ENCODE measurements at regions not wholly inside any gene's neighbourhood (a gene's known extent, or its start where the extent isn't known, plus 50 kb on each side); places are given as distances from the start of the nearest gene placed in this dataset.

GRCh38 chr13:111556496-111556895 lies 236.1 kb downstream of the TEX29 start:
- Histone ChIP-seq H3K27me3 (peaks cover 0 to 43% (median 6%) of the 10 kb centered on the region in 9 donors), H3K36me3 (no peaks in the 10 kb centered on the region), H3K4me1 (no peaks in the 10 kb centered on the region), H3K4me3 (no peak overlapping the region), H3K9me3 (peaks cover 0 to 4% (median 0%) of the 10 kb centered on the region in 12 donors), H3K27ac (no peak overlapping the region)
- intact Hi-C loops (cut with DNase I), result no loop called here
- WGBS, 4 donors, result 82 to 91% (median 88%) methylated on average over 13 of the region's 13 CpGs
- ATAC-seq, result no peak
- no peak for DNase-seq
- TF ChIP-seq POLR2A (IDR thresholded peaks at IDR 0.05) (no peak), CTCF (IDR thresholded peaks at IDR 0.05) (no peak)

- DNase-seq, result no peak
- H3K36me3 ChIP-seq, result no peaks in the 10 kb centered on the region
- 83 to 87% (median 86%) methylated on average over 18 to 19 of the region's 19 CpGs for WGBS, 4 donors
- peaks cover 0 to 48% (median 8%) of the 10 kb centered on the region in 9 donors for H3K27me3 ChIP-seq
- no peak overlapping the region for H3K27ac ChIP-seq
- intact Hi-C loops (cut with DNase I), result no loop called here
- H3K9me3 ChIP-seq, result no peaks in the 10 kb centered on the region
- no peaks in the 10 kb centered on the region for H3K4me1 ChIP-seq
- no peak for ATAC-seq
- H3K4me3 ChIP-seq, result no peak overlapping the region
- no peak for TF ChIP-seq POLR2A (IDR thresholded peaks at IDR 0.05)
- no peak for TF ChIP-seq CTCF (IDR thresholded peaks at IDR 0.05)
Measured at GRCh38 chr13:111557921-111558699, 237.7 kb downstream of the TEX29 start.

GRCh38 chr13:111558700-111559088 lies 238.3 kb downstream of the TEX29 start:
- no peak for DNase-seq
- H3K36me3 ChIP-seq, result no peaks in the 10 kb centered on the region
- no peak overlapping the region for H3K27ac ChIP-seq
- intact Hi-C loops (cut with DNase I), result no loop called here
- peaks cover 0 to 51% (median 8%) of the 10 kb centered on the region in 9 donors for H3K27me3 ChIP-seq
- no peak for ATAC-seq
- 76 to 83% (median 79%) methylated on average over 16 of the region's 16 CpGs for WGBS, 4 donors
- H3K4me1 ChIP-seq, result no peaks in the 10 kb centered on the region
- no peaks in the 10 kb centered on the region for H3K9me3 ChIP-seq
- H3K4me3 ChIP-seq, result no peak overlapping the region
- TF ChIP-seq POLR2A (IDR thresholded peaks at IDR 0.05), result no peak
- no peak for TF ChIP-seq CTCF (IDR thresholded peaks at IDR 0.05)

- Histone ChIP-seq H3K4me1 (no peaks in the 10 kb centered on the region), H3K27me3 (peaks cover 0 to 50% (median 8%) of the 10 kb centered on the region in 9 donors), H3K27ac (no peak overlapping the region), H3K9me3 (no peaks in the 10 kb centered on the region), H3K36me3 (no peaks in the 10 kb centered on the region), H3K4me3 (no peak overlapping the region)
- DNase-seq (no peak), ATAC-seq (no peak)
- intact Hi-C loops (cut with DNase I), result no loop called here
- TF ChIP-seq POLR2A (IDR thresholded peaks at IDR 0.05), result no peak
- no peak for TF ChIP-seq CTCF (IDR thresholded peaks at IDR 0.05)
- WGBS, 4 donors, result 25 to 41% (median 40%) methylated on average over 18 to 26 of the region's 26 CpGs
Measured at GRCh38 chr13:111559612-111560403, 239.4 kb downstream of the TEX29 start.
